Fibroblast of lung (primary cell): ENCODE measurements at regions not wholly inside any gene's neighbourhood (a gene's known extent, or its start where the extent isn't known, plus 50 kb on each side); places are given as distances from the start of the nearest gene placed in this dataset.

Experiments
- DNase-seq, 2 donors: peaks; one replicate each; pipeline versions ENCODE4 v3.0.0 to v3.0.0-alpha.2; 2010; ENCODE audit warnings: low read depth in 2 of 2
- H2AFZ ChIP-seq: 2 replicates; pipeline ENCODE4 v1.5.1; 2012; ENCODE audit warnings: low read length, control low read depth, inconsistent platforms
- H3K27ac ChIP-seq: 2 replicates; pipeline ENCODE4 v1.5.1; 2011; ENCODE audit warnings: low read length, control low read depth; ENCODE audit not compliant: insufficient read depth
- H3K27me3 ChIP-seq: 2 replicates; pipeline ENCODE4 v1.5.1; 2011; ENCODE audit warnings: mild to moderate bottlenecking, low read length; ENCODE audit not compliant: control insufficient read depth, insufficient read depth
- H3K36me3 ChIP-seq: 2 replicates; pipeline ENCODE4 v1.5.1; 2011; ENCODE audit warnings: low read length; ENCODE audit not compliant: control insufficient read depth, insufficient read depth
- H3K4me1 ChIP-seq: 2 replicates; pipeline ENCODE4 v1.5.1; 2011; ENCODE audit warnings: low read length; ENCODE audit not compliant: control insufficient read depth, insufficient read depth; ENCODE audit errors: extremely low read depth
- H3K4me2 ChIP-seq: 2 replicates; pipeline ENCODE4 v1.5.1; 2011; ENCODE audit warnings: low read length, control low read depth; ENCODE audit not compliant: insufficient read depth; ENCODE audit errors: extremely low read depth
- H3K4me3 ChIP-seq, 4 experiments: fragments of 200-600 bp in 1 of 4; sonication (generic) in 1 of 4; replicated peaks in 1 of 4; 2 replicates each; pipeline ENCODE4 v1.5.1; 2011 to 2016; ENCODE audit warnings: low read length in 4 of 4, low read depth in 3 of 4, mild to moderate bottlenecking in 3 of 4, control low read depth in 2 of 4, inconsistent platforms in 1 of 4, mixed read lengths in 1 of 4; ENCODE audit not compliant: insufficient read depth in 1 of 4; ENCODE audit errors: control extremely low read depth in 1 of 4
- H3K79me2 ChIP-seq: 2 replicates; pipeline ENCODE4 v1.5.1; 2012; ENCODE audit warnings: mild to moderate bottlenecking, low read length, inconsistent platforms; ENCODE audit not compliant: control insufficient read depth, insufficient read depth
- H3K9ac ChIP-seq: 2 replicates; pipeline ENCODE4 v1.5.1; 2011; ENCODE audit warnings: mild to moderate bottlenecking, low read length, control low read depth; ENCODE audit not compliant: insufficient read depth
- H3K9me3 ChIP-seq: 2 replicates; pipeline ENCODE4 v1.5.1; 2012; ENCODE audit warnings: low read depth, low read length; ENCODE audit not compliant: control insufficient read depth, insufficient read depth
- H4K20me1 ChIP-seq: 2 replicates; pipeline ENCODE4 v1.5.1; 2011; ENCODE audit warnings: low read length; ENCODE audit not compliant: control insufficient read depth, insufficient read depth; ENCODE audit errors: extremely low read depth
- CTCF ChIP-seq, 2 donors: IDR thresholded peaks in 1 of 2; conservative IDR thresholded peaks in 1 of 2; 1 replicate in 1 of 2; 2 replicates in 1 of 2; pipeline ENCODE4 v1.5.1; 2011 to 2012; ENCODE audit warnings: low read length in 2 of 2, control low read depth in 1 of 2, inconsistent platforms in 1 of 2, low read depth in 1 of 2, mild to moderate bottlenecking in 1 of 2
- EZH2 ChIP-seq: IDR thresholded peaks from 2 replicates; pipeline ENCODE4 v1.5.1; 2012; ENCODE audit warnings: low read length, control low read depth, mild to moderate bottlenecking; ENCODE audit errors: missing control alignments

- DNase-seq, result no peak
- Histone ChIP-seq H4K20me1 (no peaks in the 10 kb centered on the region), H3K4me1 (no peaks in the 10 kb centered on the region), H3K4me2 (no peak overlapping the region), H3K9ac (no peak overlapping the region), H3K9me3 (no peaks in the 10 kb centered on the region), H3K27ac (no peak overlapping the region), H3K79me2 (no peaks in the 10 kb centered on the region), H3K36me3 (no peaks in the 10 kb centered on the region), H3K4me3 (no peak overlapping the region), H2AFZ (no peak overlapping the region), H3K27me3 (no peaks in the 10 kb centered on the region)
- TF ChIP-seq EZH2, result no peak
These were observed 266.1 kb downstream of the SPRY2 start for GRCh38 chr13:80074811-80075210.

- no peaks in the 10 kb centered on the region for H3K4me1 ChIP-seq
- H3K9me3 ChIP-seq, result no peaks in the 10 kb centered on the region
- TF ChIP-seq CTCF (conservative IDR thresholded peaks at IDR 0.05 in 1 of 2, IDR thresholded peaks at IDR 0.05 in 1 of 2; ENCODE audit: low read depth in 1 of 2, low read length in 2 of 2), result no peak
- TF ChIP-seq EZH2, result no peak
- no peaks in the 10 kb centered on the region for H3K79me2 ChIP-seq
- no peak overlapping the region for H3K4me2 ChIP-seq
- H3K4me3 ChIP-seq, result no peak overlapping the region
- H2AFZ ChIP-seq, result no peak overlapping the region
- DNase-seq, result no peak
- H3K27ac ChIP-seq, result no peak overlapping the region
- H4K20me1 ChIP-seq, result no peaks in the 10 kb centered on the region
- H3K9ac ChIP-seq, result no peak overlapping the region
- H3K36me3 ChIP-seq, result no peaks in the 10 kb centered on the region
- no peaks in the 10 kb centered on the region for H3K27me3 ChIP-seq
These were observed 266.7 kb downstream of the SPRY2 start for GRCh38 chr13:80074143-80074752.

- H3K27ac ChIP-seq, result no peak overlapping the region
- H2AFZ ChIP-seq, result no peak overlapping the region
- no peaks in the 10 kb centered on the region for H3K4me1 ChIP-seq
- no peaks in the 10 kb centered on the region for H3K27me3 ChIP-seq
- no peak overlapping the region for H3K4me3 ChIP-seq
- DNase-seq, result no peak
- H3K36me3 ChIP-seq, result no peaks in the 10 kb centered on the region
- no peaks in the 10 kb centered on the region for H3K79me2 ChIP-seq
- TF ChIP-seq CTCF (conservative IDR thresholded peaks at IDR 0.05 in 1 of 2, IDR thresholded peaks at IDR 0.05 in 1 of 2; ENCODE audit: low read depth in 1 of 2, low read length in 2 of 2) (no peak), EZH2 (no peak)
- H4K20me1 ChIP-seq, result no peaks in the 10 kb centered on the region
- no peaks in the 10 kb centered on the region for H3K9me3 ChIP-seq
- H3K4me2 ChIP-seq, result no peak overlapping the region
- no peak overlapping the region for H3K9ac ChIP-seq
These were observed 268.7 kb downstream of the SPRY2 start for GRCh38 chr13:80072231-80072630.
